HG03135 (cell line): ENCODE measurements at regions not wholly inside any gene's neighbourhood (a gene's known extent, or its start where the extent isn't known, plus 50 kb on each side); places are given as distances from the start of the nearest gene placed in this dataset.

Experiments
- ATAC-seq: cut with Tn5 transposase; IDR thresholded peaks from one replicate; pipeline ENCODE4 v1.9.1; 2021; ENCODE audit warnings: mild to moderate bottlenecking, moderate library complexity; ENCODE audit not compliant: unreplicated experiment

GRCh38 chr7:42337225-42337905, 100.4 kb upstream of the GLI3 start:
- ATAC-seq, result no peak

DNA sequence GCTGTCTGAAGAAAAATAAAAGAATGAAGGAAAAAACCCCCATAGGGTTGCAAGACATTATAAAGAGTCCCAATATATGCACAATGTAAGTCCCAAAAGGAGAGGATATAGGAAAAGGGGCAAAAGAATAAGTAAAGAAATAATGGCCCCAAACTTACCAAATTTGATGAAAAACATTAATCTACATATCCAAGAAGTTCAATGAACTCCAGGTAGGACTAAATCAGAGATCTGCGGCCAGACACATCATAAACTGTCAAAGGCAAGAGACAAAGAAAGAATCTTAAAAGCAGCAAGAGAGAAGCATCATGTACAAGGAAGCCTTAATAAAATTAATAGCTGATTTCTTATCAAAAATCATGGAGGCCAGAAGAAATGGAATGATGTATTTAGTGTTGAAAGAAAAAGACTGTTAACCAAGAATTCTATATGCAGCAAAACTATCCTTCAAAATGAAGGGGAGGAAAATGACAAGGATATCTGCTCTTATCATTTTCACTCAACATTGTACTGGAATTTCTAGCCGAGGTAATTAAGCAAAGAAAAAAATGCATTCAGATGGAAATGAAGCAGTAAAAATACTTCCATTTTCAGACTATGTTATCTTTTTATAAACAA, 95.7 kb upstream of the GLI3 start:
- ATAC-seq, result no peak

DNA sequence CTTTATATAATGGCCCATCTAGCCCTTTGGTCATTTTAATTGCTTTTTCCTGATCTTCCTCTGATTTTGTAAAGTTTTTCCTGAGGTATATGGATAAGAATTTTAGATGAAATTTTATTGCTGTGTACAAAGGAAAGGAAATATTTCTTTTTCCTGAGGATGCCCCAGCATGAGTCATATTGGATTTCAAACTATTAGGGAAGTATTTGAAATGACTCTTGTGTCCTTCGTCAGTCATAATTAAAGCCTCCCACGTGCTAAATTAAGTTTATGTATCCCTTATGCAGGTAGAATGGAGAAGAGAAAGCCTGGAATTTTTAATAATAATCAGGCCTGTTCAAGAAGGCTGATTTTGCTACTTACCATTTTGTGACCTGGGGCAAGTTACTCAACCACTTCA, 82.6 kb upstream of the GLI3 start:
- no peak for ATAC-seq

DNA sequence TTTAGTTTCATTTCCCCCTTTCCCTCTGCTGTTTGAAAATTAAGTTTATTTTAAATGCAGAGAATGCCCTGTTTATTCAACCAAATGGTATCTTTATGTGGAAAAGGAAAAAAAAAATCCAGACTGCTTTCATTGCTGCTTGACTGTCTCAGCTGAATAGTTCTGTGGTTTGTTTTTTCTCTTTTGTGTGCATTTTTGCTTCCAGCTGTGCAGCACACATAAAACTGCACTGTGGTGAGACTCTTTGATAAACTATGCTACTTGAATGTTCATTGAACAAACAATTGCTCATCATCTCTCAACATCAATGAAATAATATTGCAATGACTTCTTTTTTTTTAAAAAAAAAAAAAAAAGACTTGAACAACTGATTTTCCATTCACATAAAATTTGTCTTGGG, 78.6 kb upstream of the GLI3 start:
- ATAC-seq, result no peak

DNA sequence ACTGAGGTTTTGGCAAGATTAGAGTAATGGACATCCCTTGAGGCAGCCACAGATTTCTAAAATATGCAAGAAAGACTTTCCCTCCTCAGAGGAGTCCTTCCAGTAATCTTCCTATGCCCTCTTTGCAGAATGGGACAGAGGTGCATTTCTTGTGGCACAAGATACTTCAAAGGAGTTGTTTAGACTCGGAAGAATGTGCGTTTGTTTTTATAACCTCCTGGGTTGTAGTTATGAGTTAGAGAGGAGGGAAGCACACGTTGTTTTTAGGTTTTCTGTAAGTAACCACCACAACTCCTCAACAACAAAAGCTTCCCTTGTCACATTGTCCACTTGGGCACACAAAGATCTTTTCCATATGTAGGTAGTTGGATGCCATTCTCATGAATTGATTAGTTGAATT, 78.1 kb upstream of the GLI3 start:
- no peak for ATAC-seq

DNA sequence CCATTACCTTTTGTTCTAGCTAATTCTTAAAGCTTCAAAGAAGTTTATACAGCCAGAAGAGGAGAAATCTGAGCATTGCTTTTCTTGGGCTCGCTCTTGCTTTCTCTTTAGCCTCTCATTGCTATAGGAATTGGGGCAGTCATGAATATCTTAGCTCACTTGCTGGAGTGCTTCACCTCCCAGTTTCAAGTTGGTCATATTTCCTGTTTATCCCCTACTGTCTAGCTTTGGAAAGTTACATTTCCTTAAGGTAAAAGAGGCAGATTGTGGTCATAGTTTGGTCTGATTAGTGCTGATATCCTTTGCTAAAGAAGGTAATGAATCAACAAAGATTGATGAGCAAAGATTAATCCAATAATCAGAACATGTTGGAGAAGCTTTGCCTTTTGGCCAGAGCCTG, 77.7 kb upstream of the GLI3 start:
- ATAC-seq, result no peak

GRCh38 chr7:42311195-42311594, 74.2 kb upstream of the GLI3 start:
- ATAC-seq, result no peak

GRCh38 chr7:42292991-42293521, 56.0 kb upstream of the GLI3 start:
- ATAC-seq, result no peak

DNA sequence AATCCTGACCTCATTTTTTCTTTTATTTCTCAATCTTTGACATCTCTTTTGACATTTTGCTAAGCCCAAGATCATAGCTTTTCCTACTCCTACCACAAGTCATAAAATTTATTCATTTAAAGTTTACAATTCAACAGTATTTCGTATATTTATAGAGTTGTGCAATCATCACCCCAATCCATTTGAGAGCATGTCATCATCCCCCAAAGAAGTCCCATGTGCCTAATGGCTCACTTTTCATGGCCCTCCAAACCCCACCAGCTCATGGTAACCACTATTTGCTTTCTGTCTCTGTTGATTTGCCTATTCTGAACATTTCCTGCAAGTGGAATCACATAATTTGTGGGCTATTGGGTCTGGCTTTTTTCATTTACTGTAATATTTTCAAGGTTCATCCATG, 52.5 kb upstream of the GLI3 start:
- ATAC-seq, result no peak
